HL-60 (cell line): ENCODE measurements at regions not wholly inside any gene's neighbourhood (a gene's known extent, or its start where the extent isn't known, plus 50 kb on each side); places are given as distances from the start of the nearest gene placed in this dataset.

ENCODE experiments used
- DNase-seq, 2 experiments: peaks; one replicate each; pipeline ENCODE4 v3.0.0-alpha.2; 2010 to 2020; ENCODE audit warnings: low read depth in 1 of 2, low spot score in 1 of 2
- H3K27ac ChIP-seq: fragments of 250-450 bp; sonication (Bioruptor Pico); replicated peaks from 2 replicates; pipeline ENCODE4 v1.5.1; 2020; ENCODE audit warnings: mild to moderate bottlenecking, moderate library complexity
- H3K27me3 ChIP-seq: fragments of 250-450 bp; sonication (Bioruptor Pico); 2 replicates; pipeline ENCODE4 v1.5.1; 2021; ENCODE audit warnings: mild to moderate bottlenecking, moderate library complexity; ENCODE audit not compliant: insufficient read depth, poor library complexity, severe bottlenecking
- H3K4me3 ChIP-seq: replicated peaks from 2 replicates; pipeline ENCODE4 v1.5.1; 2011; ENCODE audit warnings: mild to moderate bottlenecking, control low read depth, low read length; ENCODE audit not compliant: insufficient read depth
- CTCF ChIP-seq: IDR thresholded peaks from one replicate; pipeline ENCODE4 v1.5.1; 2011; ENCODE audit warnings: low read length, control low read depth, inconsistent platforms; ENCODE audit not compliant: insufficient read depth
- GABPA ChIP-seq: IDR thresholded peaks from 2 replicates; pipeline ENCODE4 v1.6.1; 2012; ENCODE audit warnings: low read depth
- POLR2AphosphoS5 ChIP-seq: IDR thresholded peaks from 2 replicates; pipeline ENCODE4 v1.6.1; 2012; ENCODE audit warnings: low read depth
- REST ChIP-seq: IDR thresholded peaks from 2 replicates; pipeline ENCODE4 v1.6.1; 2012; ENCODE audit warnings: low read depth; ENCODE audit not compliant: insufficient replicate concordance
- SPI1 ChIP-seq: IDR thresholded peaks from 2 replicates; pipeline ENCODE4 v1.6.1; 2012; ENCODE audit warnings: low read depth, mild to moderate bottlenecking, borderline replicate concordance

- Histone ChIP-seq H3K4me3 (no peak overlapping the region), H3K27me3 (no peaks in the 10 kb centered on the region), H3K27ac (no peak overlapping the region)
- TF ChIP-seq REST (no peak), GABPA (no peak), CTCF (no peak), SPI1 (no peak)
- no peak for DNase-seq
Observed at GRCh38 chr6:11295969-11296368, 63.5 kb upstream of the NEDD9 start.

DNA sequence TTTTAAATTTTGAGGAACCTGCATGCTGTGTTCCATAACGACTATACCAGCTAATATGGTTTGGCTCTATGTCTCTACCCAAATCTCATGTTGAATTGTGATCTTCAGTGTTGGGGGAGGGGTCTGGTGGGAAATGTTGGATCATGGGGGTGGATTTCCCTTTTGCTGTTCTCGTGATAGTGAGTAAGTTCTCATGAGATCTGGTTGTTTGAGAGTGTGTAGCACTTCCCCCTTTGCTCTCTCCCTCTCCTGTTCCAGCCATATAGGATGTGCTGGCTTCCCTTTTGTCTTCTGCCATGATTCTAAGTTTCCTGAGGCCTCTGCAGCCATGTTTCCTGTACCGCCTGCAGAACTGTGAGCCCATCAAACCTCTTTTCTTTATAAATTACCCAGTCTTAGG is 61.8 kb upstream of the NEDD9 start:
- DNase-seq, result peak in 1 of 2 experiments; percentile 31
- no peak overlapping the region for H3K4me3 ChIP-seq
- H3K27ac ChIP-seq, result no peak overlapping the region
- no peaks in the 10 kb centered on the region for H3K27me3 ChIP-seq
- TF ChIP-seq GABPA (no peak), SPI1 (peak; percentile 83), REST (no peak), CTCF (no peak), POLR2AphosphoS5 (no peak)

- Histone ChIP-seq H3K4me3 (no peak overlapping the region), H3K27ac (no peak overlapping the region), H3K27me3 (no peaks in the 10 kb centered on the region)
- no peak for TF ChIP-seq POLR2AphosphoS5
- TF ChIP-seq REST, result no peak
- no peak for TF ChIP-seq CTCF
- TF ChIP-seq SPI1, result peak; percentile 19; the same call in 1 of the 2 replicates
- no peak for TF ChIP-seq GABPA
- DNase-seq, result peak in 1 of 2 experiments; percentile 18
Observed at GRCh38 chr6:11292594-11293236, 60.2 kb upstream of the NEDD9 start.
